ENCODE measurements at regions not wholly inside any gene's neighbourhood (a gene's known extent, or its start where the extent isn't known, plus 50 kb on each side); places are given as distances from the start of the nearest gene placed in this dataset.

DNA sequence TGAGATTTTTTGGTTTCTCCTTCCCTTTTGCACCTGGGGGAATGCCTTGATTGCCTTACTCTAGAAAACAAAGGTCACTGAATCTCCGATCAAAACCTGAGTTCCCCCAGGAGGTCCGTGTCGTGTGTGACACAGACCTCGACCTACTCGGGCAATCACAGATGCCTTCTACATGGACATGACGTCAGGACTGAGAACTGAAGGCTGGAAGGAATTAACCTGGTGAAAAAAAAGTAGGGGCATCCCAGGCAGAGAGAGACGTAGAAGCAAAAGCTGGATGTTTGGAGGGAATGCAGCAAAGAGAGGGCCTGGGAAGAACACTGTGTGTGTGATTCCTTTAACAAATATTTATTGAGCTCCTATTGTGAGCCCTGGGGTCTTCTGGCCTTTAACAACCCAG is 178.0 kb downstream of the PRDM2 start:
- DNase-seq: no peak

DNA sequence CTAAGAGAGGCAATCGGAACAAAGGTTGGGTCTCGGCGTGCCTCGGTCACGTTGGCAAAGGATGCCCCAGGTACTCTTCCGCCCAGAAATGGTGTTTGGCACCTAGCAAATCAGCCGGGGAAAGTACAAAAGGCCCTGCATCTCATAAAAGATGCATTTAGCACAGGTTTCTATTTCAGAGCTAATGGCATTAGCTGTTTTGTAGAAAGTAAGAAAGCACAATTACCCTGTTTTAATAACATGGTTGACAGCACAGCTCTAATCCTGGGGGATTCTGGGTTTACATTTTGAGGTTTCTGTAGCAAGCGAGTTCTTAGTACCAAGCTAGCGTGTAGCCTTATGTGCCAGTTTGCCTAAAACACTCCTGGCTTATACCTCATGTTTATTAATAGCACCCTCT is 178.5 kb downstream of the PRDM2 start:
- no peak for DNase-seq

DNA sequence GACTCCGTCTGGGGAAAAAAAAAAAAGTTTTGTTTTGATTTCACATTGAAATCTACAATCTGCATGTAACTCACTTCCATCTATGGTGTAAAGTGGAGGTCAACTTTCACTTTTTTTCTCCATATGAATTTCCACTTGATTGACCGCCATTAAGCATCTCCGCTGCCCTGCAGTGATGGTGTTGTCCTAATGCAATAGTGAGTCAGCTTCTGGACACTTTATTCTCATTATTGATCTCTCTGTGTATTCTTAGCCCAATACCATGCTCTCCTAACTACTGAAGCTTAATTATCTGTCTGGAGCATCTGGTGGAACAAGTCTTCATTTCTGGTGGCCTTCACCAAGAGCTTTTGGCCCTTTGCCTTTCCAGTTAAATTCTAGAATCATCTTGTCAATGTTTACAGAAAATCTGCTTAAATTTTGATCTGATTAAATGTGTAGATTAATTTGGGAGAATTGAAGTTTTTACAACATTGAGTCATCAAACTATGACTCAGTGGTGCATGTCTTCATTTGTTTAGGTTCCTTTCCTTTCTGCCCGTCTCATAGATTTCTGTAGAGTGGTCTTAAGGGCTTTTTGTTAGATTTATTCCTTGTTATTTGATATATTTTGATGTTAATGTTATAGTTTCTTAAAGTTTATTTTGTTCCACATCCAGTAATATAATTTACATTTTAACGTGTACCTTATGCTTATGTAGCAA is 181.5 kb downstream of the PRDM2 start:
- no peak for DNase-seq

DNA sequence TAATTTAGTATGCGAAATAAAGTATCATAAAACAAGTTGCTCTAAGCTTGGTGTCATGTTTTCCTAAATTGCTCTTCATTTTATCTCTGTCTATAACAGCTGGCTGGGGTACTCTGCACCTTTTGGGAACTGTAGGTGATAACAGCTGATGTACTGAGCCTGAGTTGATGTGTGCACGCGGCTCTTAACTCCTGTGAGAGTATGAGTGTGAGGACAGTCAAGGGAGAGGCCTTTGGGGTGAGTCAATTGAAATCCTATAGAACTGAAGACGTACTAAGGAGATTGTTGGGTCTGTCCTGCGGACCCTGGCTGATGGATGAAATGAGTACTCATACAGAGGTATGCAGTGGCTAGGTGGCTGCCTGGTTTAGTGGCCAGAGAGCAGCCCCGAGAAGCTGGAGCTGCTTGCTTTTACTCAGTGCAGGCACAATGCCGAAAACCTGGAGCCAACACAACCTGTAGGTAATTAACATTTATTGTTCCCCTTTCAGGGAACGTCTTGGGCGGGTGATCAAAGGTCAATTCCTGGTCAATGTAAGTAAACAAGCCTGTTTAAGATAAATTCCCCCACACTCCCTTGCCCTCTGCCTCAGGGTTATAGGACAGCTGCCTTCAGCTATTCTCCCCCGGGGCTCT is 188.5 kb downstream of the PRDM2 start:
- no peak for DNase-seq

DNA sequence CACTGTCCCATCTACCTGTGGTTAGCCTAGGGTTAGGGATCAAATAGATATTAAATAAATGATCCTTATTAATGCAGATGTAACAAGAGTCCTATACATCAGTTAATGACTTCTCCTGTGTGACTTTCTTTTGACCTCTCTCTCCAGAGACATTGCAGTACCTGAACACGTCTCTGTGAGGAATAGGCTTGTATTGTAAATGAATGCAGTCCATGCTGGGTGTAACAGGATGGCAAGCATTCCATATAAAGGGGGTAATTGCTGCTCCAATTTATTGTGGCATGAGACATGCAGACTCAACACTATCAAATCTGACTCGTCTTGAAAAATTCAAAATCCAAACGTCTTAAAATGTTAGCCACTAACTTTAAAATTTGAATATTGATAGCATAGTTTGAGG is 189.5 kb downstream of the PRDM2 start:
- no peak for DNase-seq

DNA sequence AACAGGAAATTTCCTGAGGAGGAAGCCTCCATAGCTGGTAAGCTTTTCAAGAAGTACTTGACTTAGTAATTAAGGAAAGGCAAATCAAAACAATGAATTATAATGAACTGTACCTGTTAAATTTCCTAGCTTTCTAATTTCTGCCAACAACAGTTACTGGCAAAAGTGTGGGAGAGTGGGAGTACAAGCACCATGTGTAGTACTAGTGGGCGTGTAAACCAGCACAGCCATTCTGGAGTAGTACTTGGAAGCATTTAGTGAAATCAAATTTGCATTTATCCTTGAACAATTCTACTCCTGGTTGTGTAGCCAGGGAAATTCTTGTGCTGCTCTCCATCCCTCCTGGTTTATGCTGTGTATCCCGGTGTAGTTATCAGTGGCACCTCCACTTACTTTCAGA is 190.8 kb downstream of the PRDM2 start:
- DNase-seq: no peak

DNA sequence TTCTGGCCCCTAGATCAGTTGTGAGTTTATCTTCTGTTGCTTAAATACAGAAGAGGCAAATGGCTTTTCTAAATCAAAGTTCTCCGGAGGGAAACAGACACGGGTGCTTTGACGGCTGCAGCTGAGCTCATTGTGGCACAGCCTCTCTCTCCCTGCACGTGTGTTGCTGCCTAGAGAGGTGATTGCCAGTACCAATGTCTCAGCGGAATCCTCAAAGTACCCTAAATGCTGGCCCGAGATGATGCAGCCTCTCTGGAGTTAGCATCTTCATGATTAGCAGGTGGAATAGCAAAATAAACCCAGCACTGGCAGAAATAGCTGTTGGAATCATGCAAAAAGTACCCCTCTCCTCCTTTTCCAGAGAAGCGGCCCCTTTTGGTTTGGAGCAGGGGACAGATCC is 192.2 kb downstream of the PRDM2 start:
- DNase-seq: no peak

DNA sequence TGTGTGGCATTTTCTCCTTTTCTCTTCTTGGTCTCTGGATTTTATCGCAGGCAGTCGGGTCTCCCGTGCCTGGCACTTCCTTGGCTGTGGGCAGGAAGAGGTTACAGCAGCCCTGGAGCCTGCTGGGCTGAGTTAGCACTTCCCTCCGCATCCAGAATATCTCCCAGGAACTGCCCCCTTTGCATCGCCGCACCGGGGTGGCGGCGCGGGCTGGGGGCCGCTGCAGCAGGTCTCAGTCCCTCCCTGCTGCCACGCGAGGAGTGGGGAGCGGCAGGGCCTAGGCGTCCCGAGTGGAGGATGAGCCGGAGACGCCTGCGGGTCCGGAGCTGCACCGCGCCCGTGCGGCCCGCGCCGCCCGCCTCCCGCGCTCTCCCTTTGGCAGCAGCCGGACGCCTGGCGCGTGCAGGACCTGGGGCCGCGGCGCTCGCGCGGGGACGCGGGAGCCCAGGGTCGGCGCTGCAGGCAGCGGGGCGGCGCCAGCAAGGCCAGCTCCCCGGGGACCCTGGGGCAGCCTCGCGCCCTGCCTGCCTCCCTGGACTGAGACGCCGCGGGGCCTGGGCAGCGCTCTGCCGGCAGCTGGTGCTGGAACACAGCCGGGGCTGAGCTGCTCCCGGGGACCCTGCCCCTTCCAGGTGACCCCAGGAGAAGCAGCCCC is 192.8 kb downstream of the PRDM2 start:
- DNase-seq: no peak

DNA sequence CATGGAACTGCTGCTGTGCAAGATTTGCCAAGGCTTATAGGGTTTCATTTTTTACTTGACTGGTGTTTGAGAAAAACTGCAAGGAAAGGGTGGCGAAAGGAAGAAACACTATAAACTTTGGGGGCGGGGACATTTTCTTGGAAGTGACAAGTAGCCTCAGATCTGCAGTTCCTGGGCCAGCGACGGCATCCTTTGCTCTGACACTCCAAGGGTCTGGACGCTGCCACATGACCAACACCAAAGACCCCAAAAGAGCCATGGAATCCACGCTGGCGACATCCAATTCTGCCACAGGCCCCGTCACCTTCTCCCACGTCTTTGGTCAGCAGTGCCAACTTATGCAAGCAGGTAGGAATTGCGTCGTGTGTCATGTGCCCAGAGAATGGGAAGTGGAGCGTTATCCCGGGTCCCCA is 193.4 kb downstream of the PRDM2 start:
- no peak for DNase-seq

DNA sequence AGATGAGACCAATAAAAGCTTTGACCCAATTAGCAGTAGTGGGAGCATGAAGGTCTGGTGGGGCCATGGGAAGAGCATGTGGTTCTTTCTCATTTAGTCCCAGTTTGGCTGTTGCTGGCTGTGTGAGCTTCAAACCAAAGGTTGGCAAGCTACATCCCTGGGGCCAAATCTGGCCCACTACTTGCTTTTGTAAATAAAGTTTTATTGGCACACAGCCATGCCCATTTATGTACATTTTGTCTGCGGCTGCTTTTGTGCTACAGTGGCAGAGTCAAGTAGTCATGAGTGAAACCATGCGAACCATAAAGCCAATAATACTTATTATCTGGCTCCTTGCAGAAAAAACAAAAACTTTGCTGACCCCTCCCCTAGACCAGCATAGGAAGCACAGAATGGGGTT is 196.9 kb downstream of the PRDM2 start:
- no peak for DNase-seq

DNA sequence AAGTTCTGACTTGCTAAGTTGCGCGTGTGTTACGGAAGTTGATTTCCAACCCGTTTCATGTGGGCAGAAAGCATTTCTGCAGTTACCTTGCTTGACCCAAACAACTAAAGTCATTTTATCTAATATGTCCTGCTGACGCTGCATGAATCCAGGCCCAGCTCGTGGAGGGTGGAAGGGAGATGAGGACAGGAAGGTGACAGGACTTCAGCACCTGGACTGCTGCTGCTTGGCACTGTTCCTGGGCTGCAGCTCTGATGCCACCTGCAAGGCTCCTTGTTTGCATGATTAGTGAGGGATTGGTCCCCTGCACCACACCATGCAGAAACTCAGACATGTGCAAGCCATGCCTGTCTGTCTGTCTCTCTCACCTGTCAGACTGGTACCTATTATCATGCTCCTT is 198.4 kb downstream of the PRDM2 start:
- DNase-seq: no peak

DNA sequence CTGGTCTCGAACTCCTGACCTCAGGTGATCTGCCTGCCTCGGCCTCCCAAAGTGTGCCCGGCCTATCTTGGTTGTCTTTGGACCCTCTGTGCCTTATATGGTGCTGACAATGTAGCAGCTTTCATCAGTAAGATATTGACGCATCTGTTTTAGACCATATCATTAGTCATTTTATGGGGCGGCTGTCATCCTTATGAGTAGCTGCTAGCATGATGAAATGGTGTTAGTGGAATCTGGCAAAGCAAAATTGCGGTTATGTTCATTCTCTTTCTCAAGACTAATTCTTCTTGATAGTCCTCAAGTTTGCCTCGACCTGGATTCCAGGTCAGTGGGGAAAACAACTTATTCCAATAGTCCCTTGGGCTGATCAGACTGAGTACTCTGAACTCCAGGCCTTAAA is 199.9 kb downstream of the PRDM2 start:
- no peak for DNase-seq

DNA sequence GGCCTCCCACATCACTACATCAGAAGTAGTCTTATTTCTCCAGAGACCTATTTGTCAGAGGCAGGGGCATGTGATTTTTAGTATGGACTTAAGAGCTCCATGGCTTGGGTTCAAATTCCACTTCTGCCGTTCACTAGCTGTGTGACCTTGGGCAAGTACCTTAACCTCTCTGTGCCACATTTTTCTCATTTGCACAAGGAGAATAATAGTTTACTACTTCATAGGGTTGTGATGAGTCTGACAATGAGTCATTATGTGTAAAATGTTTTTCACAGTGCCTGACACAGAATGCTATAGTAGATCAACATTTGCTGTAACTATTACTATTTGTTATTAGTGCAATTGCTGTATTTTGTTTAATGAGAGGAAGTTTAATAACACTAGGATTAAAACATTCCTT is 200.6 kb downstream of the PRDM2 start:
- DNase-seq: no peak

DNA sequence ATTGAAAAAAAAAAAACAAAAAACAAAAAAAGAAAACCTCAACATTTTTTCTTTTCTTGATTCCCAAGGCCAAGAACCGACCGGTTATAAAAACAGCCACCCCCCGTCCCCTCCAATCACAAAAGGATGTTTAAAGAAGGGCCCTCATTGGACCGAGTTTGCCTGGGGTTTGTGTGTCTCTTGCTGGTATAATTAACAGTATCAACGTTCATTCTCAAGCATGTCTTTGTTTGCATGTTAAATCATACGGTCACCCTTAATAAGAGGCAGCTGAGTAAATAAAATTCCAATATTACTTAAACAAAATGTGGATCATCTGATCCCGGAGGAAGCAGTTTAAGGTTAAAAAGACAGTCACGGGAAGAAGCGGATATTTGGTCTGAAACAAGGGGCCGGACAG is 201.1 kb downstream of the PRDM2 start:
- DNase-seq: no peak

DNA sequence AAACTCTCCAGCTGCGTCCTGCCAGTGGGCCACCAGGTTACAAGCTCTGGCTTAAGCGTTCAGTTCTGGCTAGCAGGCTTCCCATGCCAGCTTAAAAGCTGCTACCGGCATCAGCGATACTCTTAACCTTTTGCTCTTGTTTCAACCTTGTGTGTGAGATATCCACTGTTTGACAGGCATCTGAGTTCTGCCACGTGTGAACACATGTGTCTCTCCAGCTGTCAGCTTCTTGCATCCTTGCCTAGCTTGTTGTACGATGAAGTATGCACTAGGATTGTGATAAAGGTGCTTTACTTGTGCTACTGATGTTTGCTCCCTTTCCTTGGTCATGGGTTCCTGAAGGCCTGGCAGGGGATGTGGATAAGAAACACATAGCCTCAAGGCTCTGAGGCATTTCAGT is 201.6 kb downstream of the PRDM2 start:
- no peak for DNase-seq

DNA sequence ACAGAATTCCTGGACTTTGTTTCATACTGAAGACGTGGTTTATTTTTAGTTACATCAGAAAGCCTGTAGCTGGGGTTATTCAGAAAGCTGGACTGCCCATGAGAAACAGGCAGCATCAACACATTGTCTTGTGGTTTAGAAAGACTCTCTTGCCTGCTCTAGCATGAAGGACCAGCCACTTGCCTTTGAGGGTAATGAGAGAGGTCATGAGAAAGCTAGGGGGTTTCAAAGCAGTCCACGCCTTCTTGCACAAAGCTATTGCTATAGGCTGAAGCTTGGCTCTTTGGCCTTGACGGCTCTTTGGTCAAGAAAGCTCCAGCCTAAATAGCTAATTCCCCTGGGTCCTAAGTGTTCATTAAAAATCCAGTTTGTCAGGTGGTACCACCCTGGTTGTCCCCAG is 208.1 kb downstream of the PRDM2 start:
- DNase-seq: no peak

DNA sequence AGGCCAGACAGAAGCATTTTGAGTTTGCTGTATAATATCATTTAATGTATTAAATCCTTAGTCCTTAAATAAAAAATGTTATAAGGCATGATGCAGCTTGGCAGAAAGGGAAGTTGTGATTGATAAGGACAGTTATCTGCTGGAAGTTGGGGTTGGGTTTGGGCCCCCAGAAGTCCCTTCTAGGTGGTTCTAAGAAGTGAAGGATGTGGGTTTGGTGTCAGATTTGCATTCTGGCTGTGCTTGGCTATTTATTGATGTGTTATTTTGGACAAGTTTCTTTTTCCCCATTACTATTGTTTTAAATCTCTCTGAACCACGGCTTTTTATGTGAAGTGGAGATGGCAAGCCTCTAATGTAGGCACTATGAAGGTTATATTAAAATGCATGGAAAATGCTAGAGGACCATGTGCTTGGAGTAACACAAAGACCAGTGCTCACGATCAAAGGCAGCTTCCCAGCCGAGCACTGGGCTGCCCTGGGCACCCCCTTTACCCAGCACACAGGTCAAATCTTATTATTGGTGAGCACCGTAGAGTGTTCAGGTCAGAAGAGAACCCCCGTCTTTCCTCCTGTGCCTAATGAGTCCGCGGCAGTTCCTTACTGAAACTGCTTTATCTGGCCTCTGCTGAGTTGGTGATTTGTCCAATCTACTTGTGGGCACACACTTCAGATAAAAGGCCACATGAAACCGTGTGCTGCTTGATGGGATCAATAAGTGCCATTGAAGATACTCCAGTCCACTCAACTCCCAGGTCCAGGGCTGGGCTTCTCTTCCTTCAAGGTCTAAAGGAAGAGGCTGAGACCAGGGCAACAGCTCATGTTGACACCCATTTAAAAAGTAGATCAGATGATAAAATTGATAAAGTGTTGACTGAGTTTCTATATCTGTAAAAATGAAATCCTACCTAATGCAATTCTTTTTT is 212.0 kb downstream of the PRDM2 start:
- no peak for DNase-seq

DNA sequence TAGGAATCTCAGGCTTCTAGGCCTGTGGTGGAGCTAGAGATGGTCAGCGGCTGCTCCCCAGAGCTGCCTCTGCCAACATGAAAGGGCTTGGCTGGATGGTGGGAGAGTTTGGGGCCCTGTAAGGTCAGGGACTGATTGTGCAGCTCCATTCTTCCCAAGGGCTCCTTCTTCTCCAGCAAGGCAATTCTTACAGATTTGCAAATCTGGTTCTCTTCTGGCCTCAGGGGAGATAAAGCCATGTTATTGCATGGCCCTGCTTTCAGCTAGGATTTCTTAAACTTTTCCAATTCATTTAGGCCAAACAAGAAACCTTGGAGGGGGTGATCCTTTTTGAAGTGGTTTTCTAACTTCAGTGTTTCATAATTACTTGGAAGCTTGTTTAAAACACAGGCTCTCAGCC is 213.4 kb downstream of the PRDM2 start:
- no peak for DNase-seq

DNA sequence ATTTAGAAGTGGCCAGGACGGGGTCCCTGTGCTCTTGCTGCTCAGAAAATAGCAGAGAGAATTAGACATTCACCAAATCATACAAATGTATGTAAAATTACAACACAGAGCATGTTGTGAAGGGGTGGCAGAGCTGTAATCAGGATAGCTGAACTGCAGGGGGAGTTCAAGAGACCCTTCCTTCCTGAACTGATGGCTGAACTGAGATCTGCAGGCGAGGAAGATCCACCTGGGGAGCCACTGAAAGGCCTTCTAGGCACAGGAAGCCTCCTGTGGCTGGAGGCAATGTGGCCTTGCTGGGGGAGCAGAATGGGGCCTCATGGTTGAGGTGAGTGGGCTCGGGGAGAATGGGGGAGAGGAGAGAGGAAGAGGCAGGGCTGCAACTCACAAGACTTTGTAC is 216.5 kb downstream of the PRDM2 start:
- no peak for DNase-seq

DNA sequence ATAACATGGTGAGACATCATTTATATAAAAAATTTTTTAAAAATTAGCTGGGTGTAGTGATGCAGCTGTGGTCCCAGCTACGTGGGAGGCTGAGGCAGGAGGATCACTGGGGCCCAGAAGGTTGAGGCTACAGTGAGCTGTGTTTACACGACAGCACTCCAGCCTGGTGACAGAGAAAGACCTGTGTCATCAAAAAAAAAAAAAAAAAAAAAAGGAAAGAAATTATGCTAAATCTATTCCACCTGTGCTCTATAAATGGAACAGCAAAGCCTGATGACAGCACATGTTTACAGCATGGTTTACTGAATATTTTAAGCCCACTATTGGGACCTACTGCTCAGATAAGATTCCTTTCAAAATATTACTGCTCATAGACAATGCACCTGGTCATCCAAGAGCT is 217.6 kb downstream of the PRDM2 start:
- no peak for DNase-seq

DNA sequence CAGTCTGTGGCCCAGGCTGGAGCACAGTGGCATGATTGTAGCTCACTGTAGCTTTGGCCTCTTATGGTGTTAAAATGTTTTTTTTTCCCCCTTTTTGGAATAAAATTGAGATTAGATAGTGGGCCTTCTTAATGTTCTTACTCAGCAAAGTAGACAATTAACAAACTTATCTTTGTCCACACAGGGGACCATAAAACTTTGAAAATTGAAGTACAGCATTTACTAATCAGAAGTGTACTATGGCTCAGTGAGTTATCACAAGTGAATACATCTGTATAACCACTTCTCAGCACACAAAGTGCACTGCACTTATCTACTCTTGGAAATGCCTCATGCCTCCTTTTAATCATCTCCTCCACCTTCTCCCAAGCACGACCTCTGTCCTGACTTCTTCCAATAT is 218.9 kb downstream of the PRDM2 start:
- no peak for DNase-seq

DNA sequence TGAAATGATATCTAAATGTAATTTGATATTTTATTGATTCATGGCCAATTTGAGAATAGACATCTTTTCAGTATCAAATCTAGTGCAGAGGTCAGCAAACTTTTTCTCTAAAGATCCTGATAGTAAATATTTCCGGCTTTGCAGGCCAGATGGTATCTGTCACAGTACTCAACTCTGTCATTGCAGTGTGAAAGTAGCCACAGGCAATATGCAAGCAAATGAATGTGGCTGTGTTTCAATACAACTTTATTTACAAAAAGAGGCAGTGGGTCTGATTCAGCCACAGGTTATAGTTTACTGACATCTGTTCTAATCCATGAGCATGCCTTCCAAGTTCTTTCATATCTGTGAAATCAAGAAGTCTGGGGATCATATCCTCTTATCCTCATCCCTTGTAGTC is 221.2 kb downstream of the PRDM2 start:
- no peak for DNase-seq

DNA sequence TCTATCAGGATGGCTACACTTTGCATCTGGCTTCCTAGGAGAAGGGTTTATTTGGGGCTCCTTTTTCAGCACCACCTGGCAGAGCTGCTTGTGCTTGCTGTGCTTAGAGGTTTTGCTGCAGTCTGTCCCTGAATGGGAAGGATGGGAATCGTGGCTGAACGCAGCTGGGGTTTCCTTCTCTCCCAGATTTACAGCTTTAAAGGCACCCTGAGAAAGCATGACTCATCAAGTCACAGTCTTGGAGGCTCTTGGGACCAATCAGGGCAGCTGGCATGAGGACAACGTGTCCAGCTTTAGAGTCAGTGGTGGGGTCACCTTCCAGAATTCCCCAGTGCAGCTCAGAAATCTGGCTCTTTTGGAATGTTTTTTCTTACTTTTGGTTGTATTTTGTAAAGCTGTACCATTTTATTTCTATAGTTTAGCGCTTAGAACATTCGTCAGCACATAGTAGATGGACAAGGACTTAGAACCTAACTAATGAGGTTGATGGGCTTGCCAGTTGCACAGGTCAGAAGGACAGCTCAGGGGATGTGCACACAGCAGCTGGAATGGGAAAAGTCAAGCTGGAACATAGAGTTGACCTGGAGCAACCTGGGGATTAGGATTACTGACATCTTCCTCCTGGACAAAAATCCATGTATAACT is 222.6 kb downstream of the PRDM2 start:
- DNase-seq: no peak

Measured in stimulated activated CD4-positive, alpha-beta T cell treated with anti-CD3 and anti-CD28 coated beads, Interleukin-4, amount 100 ng/mL, for 24 hours (primary cell).